Fibroblast of peridontal ligament (primary cell): ENCODE measurements at regions not wholly inside any gene's neighbourhood (a gene's known extent, or its start where the extent isn't known, plus 50 kb on each side); places are given as distances from the start of the nearest gene placed in this dataset.
"Not testable (repeated sequence)": the region's sequence is repeated elsewhere in the genome, so short reads cannot be mapped to it uniquely, and the experiment has no call there.

Source experiments
- DNase-seq: peaks from one replicate; pipeline ENCODE4 v3.0.0-alpha.2; 2010; ENCODE audit errors: extremely low read depth

DNA sequence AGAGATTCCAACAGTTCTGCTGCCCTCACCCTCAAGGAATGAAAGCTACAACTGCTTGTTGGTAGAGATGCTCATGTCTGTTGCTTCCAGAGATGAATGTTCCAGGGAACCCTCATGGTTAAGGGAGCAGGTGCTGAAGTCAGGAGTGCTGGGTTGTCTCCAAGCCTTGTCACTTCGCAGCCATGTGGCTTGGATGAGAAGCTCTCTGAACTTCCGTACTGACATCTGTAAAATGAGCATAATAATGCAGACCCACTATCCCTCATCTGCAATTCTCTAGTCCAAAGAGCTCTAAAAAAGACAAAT lies 133.3 kb upstream of the ADRA1B start:
- DNase-seq = no peak

DNA sequence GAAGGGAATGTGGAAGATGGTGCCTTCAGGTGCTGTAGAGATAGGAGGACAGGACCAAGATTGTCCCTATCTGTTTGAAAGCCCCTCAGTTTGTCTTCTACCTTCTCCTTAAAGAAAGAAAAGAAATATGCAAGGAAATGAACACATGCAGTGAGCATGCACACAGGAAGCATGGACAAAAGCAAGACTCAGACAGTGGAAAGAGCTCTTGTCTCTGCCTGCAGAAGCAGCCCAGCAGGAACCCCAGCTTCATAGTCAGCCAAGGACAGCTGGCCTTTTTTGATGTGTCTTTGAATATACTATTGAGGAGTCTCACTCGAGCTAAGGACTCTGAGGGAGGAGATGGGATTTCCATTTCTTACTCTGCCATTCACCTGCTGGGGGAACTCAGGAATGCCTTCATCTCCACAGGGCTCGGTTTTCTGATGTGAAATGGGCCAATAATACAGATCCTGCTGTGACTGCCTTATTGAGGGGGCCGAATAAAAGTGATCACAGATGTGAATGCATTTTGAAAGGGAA lies 132.5 kb upstream of the ADRA1B start:
- no peak for DNase-seq

DNA sequence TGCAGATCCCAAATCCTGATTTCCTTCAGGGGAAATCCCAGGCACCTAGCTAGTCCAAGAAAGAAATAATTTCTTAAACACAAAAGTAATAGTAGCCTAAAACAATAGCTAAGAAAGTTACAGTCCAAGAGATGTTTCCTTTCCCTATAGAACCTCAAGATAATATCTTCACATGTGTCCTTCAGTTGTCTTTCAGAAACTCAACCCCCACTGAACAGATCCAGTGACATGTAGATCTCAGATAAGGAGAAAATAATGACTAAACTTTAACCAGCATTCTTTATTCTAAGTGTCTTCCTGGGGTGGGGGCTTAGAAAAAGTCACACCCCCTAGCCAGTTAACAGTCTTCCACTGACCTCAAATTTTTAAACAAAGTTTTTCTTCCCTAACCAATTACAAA lies 131.3 kb upstream of the ADRA1B start:
- no peak for DNase-seq

DNA sequence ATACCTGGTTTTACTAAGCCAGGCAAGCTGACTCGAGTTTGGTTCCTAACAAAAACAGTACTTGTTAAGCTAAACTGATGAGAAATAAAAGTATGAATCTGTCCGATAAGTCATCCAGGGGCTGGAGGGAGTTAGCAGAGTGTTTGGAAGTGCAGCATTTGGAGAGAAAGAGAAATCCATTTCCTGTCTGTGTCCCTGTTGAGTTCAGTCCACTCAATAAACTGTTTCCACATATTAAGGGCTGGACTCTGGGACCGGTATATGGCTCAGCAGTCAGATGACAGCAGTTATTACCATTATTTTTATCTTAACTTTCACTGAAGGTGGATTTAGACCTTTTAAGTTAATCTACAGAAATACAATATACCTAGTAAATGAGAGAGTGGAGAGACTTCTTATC lies 130.6 kb upstream of the ADRA1B start:
- DNase-seq = no peak

DNA sequence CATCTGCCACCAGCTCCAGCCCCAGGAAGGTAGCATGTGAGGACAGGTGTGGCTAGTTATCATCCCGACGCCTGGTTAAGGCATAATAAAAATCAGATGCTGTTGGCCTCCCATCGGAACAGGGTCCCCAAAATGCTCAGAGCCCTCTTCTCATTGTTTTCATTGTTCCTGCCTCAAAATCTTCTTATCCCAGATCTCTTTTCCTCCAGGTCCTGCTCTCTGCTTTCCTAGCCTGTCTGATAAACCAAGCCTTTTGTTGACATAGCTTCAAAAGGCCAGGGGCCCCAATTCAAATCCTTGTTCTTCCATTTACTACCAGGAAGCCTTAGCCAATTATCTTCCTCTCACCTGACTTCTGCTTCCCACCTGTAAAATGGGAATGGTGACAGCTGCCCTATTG lies 130.1 kb upstream of the ADRA1B start:
- DNase-seq = no peak

DNA sequence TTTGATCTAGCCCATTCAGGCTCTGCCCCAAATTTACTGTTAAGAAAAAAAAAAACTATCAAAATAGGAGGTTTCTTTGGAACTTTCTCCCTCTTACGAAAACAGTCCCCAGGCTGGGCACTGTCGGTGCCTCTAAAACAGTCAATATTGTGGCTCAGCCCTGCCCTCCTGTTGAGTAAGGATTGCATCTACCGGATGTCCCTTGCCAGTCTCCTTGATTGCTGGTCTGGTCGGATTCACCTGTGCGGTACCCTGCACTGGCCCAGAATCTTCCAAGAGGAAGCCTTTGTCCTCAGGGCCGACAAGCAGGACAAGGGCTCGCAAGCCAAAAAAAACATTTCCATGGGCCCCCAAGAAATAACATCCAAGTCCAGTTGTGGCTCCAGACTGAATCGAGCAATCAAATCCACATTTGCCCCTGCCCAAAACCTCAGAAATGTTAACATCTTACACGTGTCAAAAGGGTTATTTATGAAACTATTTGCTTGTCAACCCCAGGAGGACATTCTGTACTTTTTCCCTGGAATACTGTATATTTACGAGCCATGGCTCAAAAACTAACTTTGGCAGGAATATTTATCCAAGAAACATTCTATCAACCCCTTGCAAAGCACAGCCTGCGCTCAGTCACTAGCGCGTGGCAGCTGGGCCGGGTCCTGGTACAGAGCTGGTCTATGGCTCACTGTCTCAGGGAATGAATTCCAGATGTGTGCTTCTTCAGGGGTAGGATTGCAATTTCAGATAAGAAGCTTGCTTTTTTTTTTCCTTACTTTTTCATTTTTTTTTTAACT lies 129.2 kb upstream of the ADRA1B start:
- DNase-seq = peak; percentile 93

DNA sequence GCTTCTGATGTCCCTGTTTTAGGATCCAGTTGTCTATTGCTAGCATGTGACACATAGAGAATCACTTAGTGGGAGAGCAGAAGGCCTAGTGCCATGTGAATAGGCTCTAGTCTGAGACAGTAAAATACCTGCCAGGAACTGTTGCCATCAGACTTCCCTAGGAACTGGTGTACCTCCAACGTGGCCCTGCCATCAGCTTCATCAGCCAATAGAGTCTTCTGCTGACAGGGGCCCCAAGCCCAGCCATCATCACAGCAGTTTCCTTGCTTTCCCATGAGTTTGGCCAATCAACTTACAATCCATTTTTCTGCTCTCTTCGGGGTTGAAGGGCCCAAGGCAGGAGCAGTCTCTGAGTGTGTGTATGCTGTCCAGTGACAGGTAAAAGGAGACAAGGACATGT lies 128.4 kb upstream of the ADRA1B start:
- DNase-seq = no peak

DNA sequence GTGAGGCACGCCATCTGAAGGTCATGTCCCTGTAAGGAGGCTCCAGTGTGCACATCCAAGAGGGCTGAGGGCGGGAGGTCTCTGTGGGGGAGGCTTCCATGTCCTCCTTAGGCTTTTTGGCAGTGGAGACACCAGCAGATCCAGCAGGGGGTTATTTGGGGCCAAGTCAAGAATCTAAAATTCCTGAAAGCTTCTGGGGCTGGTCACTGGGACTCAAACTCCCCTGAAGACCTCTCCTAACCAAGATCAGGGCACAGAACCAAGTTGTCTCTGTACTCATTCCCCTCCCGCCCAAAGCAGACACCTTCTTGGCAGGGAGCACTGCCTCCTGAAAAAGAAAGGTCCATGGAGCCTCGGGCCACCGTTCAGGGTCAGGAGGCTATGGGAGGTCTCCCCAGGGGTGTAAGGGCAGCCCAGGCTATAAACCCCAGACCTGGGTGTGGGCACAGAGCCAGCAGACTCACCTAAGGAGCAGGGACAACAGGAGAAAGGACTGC lies 127.4 kb upstream of the ADRA1B start:
- no peak for DNase-seq

DNA sequence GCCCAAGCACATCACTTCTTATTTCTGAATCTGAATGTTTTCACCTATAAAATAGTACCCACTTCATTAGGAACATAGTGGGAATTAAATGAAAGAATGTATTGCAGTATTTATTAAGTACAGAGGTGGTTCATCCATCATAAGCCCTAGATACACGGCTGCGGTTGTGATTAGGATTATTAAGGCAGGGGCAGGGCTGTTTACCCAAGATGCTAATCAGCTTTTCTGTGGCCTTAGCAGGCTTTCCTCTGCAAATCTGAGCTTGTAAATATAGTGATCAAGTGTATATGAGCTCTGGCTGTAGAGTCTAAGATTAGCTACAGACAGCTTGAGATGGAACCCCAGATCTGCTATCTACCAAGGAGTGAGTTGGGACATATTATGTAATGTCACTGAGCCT lies 124.1 kb upstream of the ADRA1B start:
- DNase-seq = no peak

DNA sequence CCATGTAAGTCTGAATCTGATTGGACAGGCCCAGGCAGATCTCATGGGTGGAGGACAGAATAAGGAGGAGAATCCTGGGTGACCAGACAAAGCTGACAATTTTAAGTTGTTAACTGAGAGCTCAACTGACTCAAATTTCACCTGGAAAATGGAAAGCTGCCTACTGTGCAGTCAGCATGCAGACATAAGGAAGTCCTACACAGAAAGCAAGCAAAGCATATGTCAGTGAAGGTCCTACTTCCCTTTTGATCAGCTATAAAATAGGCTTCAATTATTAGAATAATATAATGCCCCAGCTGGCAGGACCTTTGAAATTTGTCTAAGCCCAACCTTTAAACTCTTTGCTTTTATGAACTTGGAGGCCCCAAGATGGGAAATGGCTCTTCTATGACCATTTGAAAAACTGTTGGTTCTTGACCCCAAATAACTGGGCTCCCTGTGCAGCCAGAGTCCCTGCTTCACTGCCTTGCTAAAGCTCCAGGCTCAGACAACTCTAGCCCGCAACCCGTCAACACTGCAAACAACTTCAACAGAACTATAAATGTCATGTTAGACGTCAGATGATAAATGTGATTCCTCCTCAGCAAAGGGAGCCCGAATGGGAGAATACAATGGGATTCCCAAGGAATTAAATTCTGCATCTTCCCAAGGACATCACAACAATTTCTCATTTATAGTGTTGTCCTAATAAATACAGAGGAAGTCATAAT lies 118.9 kb upstream of the ADRA1B start:
- DNase-seq = no peak

DNA sequence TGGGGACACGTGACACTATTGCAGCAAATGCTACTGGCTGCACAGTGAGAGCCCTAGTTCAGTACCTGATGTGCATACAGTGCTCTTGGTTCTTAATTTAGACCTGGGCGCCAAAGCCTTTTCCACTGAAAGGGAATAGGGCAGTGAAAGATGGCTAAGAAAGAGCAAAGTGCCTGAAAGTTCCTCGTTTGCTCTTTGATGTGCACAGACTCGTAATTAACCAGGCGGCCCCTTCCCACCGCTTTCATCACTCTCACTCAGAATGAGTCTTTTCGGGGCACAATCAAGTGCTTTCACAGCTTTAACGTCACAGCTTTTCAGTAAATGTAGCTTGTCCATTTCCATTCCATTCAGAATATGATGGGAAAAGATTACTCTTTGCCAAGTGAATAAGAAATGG lies 116.6 kb upstream of the ADRA1B start:
- no peak for DNase-seq

DNA sequence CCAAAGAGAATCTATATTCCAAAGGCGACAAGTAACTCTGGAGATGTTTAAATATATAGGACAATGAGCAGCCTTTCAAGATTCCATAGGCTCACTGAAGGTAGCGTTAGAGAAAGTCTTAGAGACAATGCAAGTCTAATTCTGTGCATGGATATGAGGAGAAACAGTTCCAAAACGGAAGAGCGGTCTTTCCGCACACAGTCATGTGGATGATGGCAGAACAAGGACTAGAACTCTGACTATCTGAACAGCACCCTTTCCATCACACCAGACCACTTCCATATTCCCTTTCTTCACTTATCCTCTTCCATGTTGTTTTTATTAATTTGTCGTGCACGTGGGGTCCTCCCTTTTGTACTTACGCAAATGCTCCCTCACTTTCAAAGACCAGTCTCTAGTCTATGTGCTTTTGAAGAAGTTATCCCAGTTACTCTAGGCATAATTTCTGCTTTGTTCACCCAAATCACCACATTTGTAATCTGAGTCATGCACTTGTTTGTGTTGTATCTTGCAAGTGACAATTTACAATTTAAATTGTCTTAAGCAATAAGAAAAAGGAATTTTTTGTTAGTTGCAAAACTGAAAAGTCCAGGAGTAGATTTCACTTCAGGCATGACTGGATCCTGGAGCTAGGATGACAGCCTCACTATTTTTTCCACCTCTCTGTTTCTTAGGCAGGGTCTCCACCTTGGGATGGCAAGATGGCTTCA lies 116.0 kb upstream of the ADRA1B start:
- DNase-seq = no peak

DNA sequence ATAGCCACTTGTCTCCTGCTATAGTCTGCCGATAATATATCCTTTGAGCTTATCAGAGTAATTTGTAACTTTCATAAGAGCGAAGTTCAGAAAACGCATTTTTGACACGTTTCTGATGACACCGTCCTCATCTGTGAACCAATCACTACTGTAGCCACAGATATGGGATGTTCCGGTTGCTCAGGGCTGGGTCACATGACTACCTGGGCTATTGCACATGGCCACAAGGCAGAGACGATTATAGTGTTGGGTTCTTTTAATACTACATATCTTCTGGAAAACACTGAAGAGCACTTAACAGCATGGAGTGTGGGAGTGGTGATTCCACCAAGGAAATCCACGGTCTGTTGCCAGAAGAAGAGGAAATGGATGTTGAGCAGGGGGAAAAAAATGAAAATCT lies 115.0 kb upstream of the ADRA1B start:
- DNase-seq = no peak

DNA sequence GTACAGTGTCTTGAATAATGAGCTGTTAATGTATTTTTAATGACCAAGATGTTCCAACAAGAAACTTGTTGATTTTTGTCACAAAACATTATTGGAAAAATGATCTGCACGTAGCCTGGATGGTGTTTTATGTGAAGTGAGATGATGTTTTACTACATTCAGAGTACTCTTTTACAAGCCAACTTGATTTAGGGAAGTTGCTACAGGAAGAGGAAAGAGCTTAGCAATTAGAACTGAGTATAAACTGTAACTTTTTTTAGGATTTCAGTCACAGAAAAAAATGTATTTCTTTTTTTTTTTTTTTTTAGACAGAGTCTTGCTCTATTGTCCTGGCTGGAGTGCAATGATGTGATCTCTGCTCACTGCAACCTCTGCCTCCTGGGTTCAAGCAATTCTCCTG lies 113.6 kb upstream of the ADRA1B start:
- no peak for DNase-seq

DNA sequence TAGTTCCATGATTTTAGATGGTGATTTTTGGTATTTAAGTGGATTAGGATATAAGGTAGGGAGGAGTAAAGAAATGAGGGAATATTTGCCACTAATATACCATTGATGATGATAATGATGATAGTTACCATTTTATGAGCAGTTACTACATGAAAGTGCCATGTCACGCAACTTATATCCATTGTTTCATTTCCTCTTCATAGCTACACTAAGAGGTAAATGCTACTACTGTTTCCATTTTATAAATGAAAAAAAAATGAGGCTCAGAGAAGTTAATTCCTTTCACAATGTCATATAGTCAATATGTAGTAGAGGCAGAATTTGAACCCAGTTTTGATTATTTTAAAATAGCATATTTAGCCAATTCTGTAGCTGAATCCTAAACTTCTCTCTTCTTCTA lies 112.2 kb upstream of the ADRA1B start:
- DNase-seq = no peak

DNA sequence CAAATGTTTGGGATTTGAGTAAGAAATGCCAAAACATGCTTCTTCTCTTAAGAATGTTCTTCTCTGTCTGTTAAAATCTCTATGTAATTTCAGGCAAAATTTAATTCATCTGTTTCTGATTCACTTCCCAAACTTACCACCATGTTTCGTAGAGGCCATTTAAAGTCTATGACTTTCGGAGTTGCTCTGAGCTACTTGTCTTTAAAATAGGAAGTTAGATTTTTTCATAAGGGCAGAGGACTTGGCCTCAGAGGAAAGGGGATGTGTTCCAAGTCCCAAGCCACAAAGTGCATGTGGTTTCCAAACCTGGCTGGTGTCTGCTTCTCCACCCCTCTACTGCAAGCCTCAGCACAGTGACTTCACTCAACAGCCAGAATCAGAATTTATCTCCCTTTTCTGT lies 111.3 kb upstream of the ADRA1B start:
- peak; percentile 87 for DNase-seq

DNA sequence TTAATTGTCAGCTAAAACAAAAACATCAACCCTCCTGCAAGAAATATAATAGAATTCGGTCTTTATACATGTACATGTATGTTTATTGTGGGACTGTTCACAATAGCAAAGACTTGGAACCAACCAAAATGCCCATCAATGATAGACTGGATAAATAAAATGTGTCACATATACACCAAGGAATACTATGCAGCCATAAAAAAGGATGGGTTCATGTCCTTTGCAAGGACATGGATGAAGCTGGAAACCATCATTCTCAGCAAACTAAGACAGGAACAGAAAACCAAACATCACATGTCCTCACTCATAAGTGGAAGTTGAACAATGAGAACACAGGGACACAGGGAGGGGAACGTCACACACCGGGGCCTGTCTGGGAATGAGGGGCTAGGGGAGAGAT lies 109.1 kb upstream of the ADRA1B start:
- DNase-seq = not testable (repeated sequence)

DNA sequence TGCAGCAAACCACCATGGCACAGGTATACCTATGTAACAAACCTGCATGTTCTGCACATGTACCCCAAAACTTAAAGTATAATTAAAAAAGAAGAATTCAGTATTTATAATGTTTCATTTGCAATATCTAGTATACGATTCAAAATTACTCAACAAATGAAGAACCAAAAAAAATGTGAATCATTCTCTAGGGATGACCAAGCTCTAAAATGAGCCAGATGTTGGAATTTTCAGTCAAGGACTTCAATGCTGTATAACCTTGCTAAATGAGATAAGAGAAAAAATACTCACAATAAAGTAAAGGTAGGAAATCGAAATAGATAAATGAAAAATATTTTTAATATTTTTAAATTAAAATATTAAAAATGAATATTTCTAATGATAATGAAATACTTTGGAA lies 108.7 kb upstream of the ADRA1B start:
- DNase-seq = peak; percentile 52

DNA sequence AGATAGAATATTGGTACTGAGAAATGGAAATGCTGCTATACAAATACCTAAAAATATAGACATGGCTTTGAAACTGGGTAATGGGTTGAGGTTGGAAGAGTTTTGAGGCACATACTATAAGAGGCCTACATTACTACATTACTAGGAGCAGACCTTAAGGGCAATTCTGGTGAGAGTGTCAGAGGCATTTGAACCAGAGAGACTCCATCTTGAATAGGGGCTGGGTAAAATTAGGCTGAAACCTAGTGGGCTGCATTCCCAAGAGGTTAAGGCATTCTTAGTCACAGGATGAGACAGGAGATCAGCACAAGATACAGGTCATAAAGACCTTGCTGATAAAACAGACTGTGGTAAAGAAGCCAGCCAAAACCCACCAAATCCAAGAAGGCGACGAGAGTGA lies 104.6 kb upstream of the ADRA1B start:
- no peak for DNase-seq

DNA sequence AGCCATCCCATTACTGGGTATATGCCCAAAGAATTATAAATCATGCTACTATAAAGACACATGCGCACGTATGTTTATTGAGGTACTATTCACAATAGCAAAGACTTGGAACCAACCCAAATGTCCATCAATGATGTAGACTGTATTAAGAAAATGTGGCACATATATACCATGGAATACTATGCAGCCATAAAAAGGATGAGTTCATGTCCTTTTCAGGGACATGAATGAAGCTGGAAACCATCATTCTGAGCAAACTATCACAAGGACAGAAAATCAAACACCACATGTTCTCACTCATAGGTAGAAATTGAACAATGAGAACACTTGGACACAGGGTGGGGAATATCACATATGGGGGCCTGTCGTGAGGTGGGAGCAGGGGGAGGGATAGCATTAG lies 103.5 kb upstream of the ADRA1B start:
- not testable (repeated sequence) for DNase-seq

DNA sequence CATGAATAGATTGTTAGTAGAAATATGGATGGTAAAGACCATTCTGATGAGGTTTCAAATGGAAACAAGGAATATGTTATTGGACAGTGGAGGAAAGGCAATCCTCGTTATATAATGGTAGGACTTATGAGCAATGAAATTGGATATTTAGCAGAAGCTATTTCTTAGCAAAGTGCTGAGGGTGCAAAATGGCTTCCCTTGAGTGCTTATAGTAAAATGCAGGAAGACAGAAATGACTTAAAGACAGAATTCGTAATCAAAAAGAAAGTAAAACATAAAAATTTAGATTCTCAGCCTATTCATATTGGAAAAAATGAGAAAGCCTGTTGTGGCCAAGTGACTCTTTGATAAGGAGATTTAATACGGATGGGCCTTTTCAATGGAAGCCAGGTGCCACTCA lies 102.1 kb upstream of the ADRA1B start:
- no peak for DNase-seq

DNA sequence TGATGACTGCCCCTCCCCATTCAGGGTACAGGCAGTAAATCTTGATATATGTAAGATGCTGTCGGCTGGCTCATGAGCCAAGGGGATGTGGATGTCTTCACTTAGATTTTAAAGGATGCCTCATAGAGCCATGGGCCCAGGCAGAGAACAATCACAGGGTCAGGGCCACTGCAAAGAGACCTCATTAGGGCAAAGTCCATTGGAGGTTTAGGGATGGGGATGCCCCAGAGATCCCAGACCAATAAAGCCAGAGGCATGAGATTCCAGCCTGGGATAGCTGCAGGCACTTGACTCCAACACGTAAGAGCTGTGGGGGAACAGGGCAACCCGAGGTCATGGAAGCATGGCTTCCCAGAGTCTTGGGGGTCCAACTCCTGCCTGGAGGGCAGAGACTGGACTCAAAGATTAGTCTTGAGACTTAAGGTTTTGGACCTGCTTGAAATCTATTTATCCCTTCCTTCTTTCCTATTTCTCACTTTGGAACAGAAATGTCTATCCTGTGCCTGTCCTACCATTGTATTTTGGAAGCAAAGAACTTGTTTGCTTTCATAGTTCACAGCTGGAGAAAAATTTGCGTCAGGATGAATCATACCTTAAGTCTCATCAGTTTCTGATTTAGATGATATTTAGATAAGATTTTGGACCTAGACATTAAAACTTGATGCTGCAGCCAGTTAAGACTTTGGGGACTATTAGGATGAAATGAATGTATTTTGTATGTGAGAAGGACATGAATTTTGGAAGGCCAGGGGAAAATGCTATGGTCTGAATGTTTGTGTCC lies 101.3 kb upstream of the ADRA1B start:
- peak; percentile 58 for DNase-seq
